GM12874 (cell line): ENCODE measurements at regions not wholly inside any gene's neighbourhood (a gene's known extent, or its start where the extent isn't known, plus 50 kb on each side); places are given as distances from the start of the nearest gene placed in this dataset.

Experiments
- TF ChIP-seq, protein P1 (sequence below): IDR thresholded peaks from 2 replicates; pipeline ENCODE4 v1.5.1; 2011; ENCODE audit warnings: low read depth, mild to moderate bottlenecking, control low read depth, low read length, moderate library complexity; ENCODE audit not compliant: insufficient read depth

DNA sequence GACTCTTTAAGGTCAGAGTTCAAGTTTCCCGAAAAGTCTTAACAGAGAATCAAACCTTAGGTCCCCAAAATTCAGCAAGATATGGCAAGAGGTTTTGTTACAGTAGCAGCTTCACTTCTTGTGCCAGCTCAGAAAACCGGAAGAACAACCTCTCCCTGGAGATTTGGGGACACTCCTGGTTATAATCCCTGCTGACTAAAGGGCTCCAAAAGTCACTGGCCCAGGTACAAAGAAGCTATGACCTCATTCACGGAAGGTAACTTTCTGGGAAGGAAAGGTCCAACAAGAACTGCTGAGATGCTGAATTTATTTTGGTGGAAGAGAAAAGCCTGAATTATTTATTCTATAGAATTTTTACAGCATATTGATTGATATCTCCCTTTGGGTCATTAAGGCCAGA, 55.6 kb upstream of the DIO2 start:
- TF ChIP-seq, protein P1, sequence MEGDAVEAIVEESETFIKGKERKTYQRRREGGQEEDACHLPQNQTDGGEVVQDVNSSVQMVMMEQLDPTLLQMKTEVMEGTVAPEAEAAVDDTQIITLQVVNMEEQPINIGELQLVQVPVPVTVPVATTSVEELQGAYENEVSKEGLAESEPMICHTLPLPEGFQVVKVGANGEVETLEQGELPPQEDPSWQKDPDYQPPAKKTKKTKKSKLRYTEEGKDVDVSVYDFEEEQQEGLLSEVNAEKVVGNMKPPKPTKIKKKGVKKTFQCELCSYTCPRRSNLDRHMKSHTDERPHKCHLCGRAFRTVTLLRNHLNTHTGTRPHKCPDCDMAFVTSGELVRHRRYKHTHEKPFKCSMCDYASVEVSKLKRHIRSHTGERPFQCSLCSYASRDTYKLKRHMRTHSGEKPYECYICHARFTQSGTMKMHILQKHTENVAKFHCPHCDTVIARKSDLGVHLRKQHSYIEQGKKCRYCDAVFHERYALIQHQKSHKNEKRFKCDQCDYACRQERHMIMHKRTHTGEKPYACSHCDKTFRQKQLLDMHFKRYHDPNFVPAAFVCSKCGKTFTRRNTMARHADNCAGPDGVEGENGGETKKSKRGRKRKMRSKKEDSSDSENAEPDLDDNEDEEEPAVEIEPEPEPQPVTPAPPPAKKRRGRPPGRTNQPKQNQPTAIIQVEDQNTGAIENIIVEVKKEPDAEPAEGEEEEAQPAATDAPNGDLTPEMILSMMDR, result no peak

DNA sequence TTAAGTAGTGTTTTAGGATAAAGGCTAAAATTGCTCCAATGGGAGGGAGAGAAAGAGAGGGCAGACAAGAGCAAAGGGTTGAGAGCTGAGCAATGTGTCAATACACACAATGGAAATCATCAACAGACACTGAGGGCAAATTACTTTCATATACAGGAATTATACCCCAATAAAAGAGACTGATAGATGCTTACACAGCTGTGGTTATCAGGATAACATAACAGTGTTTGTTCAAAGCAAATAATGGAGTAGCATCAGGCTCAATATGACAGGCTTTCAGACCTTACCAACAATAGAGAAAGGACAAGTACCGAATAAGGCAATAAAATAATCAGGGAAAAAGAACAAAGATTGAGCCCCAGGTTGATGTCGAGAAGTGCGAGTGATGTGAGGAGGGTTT, 53.4 kb upstream of the DIO2 start:
- TF ChIP-seq, protein P1, result no peak
